ENCODE measurements at regions not wholly inside any gene's neighbourhood (a gene's known extent, or its start where the extent isn't known, plus 50 kb on each side); places are given as distances from the start of the nearest gene placed in this dataset.

DNA sequence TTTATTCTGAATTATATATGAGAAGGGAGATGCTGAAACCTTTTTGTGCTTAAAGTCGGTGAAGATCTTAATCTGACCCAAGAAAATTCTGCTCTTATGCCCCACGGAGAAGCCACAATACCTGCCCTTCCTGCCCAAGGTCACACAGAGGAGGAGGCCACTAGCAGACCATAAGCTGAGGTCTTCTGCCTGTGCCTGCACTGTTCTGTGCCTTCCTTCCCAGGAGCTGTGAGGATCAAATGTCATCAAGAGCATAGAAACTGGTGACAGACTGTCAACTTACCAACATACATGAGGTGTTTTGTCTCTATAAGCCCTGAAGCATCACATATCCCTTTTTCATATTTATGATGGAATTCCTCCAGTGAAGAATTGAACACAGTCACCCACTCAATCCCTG is 233.3 kb downstream of the C1D start:
- H3K27me3 ChIP-seq, result no peaks in the 10 kb centered on the region
- no peak overlapping the region for H3K4me3 ChIP-seq
- intact Hi-C loops (cut with DNase I), result no loop called here
- H3K36me3 ChIP-seq, result no peaks in the 10 kb centered on the region
- DNase-seq (no peak), ATAC-seq (no peak)
- no peak overlapping the region for H3K27ac ChIP-seq
- H3K9me3 ChIP-seq, result no peaks in the 10 kb centered on the region
- no peaks in the 10 kb centered on the region for H3K4me1 ChIP-seq
- WGBS, 2 donors, result 91 to 93% methylated on average over 2 of the region's 2 CpGs
- TF ChIP-seq, protein P1, sequence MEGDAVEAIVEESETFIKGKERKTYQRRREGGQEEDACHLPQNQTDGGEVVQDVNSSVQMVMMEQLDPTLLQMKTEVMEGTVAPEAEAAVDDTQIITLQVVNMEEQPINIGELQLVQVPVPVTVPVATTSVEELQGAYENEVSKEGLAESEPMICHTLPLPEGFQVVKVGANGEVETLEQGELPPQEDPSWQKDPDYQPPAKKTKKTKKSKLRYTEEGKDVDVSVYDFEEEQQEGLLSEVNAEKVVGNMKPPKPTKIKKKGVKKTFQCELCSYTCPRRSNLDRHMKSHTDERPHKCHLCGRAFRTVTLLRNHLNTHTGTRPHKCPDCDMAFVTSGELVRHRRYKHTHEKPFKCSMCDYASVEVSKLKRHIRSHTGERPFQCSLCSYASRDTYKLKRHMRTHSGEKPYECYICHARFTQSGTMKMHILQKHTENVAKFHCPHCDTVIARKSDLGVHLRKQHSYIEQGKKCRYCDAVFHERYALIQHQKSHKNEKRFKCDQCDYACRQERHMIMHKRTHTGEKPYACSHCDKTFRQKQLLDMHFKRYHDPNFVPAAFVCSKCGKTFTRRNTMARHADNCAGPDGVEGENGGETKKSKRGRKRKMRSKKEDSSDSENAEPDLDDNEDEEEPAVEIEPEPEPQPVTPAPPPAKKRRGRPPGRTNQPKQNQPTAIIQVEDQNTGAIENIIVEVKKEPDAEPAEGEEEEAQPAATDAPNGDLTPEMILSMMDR (IDR thresholded peaks at IDR 0.05), result no peak

DNA sequence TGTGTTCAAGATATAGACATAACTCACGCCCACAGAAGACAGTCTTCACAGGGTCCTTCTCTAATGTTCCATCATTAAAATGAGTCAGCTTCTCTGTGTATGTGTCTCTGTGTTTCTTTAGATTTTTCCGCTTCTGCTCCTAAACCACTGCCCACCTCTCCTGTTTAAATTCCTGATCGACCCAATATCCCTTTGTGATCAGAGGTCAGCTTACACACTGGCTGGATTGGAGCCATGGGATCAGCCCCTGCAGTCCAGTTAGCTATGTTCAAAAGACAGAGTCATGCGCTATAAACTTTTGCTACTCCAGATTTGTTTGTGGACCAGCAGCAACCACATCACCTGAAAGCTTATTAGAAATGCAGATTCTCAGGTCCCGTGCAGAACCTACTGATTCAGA is 229.2 kb downstream of the C1D start:
- ATAC-seq, result no peak
- no peaks in the 10 kb centered on the region for H3K36me3 ChIP-seq
- H3K27ac ChIP-seq, result no peak overlapping the region
- intact Hi-C loops (cut with DNase I), result loop anchor here in 2 of 10 donors (10.0 kb wide), 2 partner anchors 159 to 1409 kb away; no protein-coding TSS in a partner anchor
- no peaks in the 10 kb centered on the region for H3K4me1 ChIP-seq
- TF ChIP-seq, protein P1 (IDR thresholded peaks at IDR 0.05), result no peak
- H3K9me3 ChIP-seq, result no peaks in the 10 kb centered on the region
- no peak for DNase-seq
- no peaks in the 10 kb centered on the region for H3K27me3 ChIP-seq
- H3K4me3 ChIP-seq, result no peak overlapping the region
- WGBS, 2 donors, result 85 to 88% methylated on average over 5 of the region's 5 CpGs

DNA sequence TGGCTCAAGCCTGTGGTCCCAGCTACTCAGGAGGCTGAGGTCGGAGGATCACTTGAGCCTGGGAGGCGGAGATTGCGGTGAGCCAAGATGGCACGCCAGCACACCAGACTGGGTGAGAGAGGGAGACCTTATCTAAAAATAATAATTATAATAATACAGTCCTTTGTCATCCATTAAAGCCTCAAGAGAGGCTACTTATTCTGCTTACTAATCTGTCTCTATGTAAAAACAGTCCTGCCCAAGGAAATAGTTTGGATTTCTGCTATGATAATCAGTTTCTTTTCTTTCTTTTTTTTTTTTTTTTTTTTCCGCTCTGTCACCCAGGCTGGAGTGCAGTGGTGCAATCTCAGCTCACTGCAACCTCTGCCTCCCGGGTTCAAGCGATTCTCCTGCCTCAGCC is 228.3 kb downstream of the C1D start:
- no peak overlapping the region for H3K27ac ChIP-seq
- WGBS, 2 donors, result 85 to 87% methylated on average over 7 of the region's 7 CpGs
- no peaks in the 10 kb centered on the region for H3K36me3 ChIP-seq
- no peak for ATAC-seq
- DNase-seq, result no peak
- intact Hi-C loops (cut with DNase I), result loop anchor here in 2 of 10 donors (10.0 kb wide), 2 partner anchors 160 to 1410 kb away; no protein-coding TSS in a partner anchor
- no peaks in the 10 kb centered on the region for H3K9me3 ChIP-seq
- TF ChIP-seq, protein P1 (IDR thresholded peaks at IDR 0.05), result no peak
- no peaks in the 10 kb centered on the region for H3K27me3 ChIP-seq
- H3K4me3 ChIP-seq, result no peak overlapping the region
- H3K4me1 ChIP-seq, result no peaks in the 10 kb centered on the region

DNA sequence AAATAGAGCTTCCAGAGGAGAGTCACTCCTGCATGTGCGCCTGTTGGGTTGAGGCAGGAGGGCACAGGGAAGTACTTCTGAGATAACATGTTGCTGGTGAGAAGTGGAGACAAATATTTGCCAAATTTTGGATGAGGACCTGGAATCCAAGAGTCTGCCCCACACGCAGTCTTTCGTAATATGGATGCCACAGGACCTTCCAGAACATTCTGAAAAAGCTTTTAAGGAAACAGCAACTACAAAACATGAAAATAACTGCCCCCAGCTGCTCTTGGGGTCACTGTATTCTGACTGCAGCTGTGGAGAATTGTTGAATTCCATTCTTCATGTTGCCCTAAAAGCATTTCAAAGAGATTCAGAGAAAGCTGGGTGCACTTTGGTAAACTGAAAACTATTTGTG is 227.5 kb downstream of the C1D start:
- intact Hi-C loops (cut with DNase I), result loop anchor here in 3 of 10 donors (5.0 to 10.0 kb wide), 3 partner anchors 160 to 1410 kb away; no protein-coding TSS in a partner anchor
- no peak for ATAC-seq
- WGBS, 2 donors, result 91 to 95% methylated on average over 3 of the region's 3 CpGs

More for the DNA sequence above, 227.5 kb downstream of the C1D start:
- TF ChIP-seq, protein P1 (IDR thresholded peaks at IDR 0.05), result no peak
- no peaks in the 10 kb centered on the region for H3K4me1 ChIP-seq
- no peaks in the 10 kb centered on the region for H3K9me3 ChIP-seq
- H3K27ac ChIP-seq, result no peak overlapping the region
- DNase-seq, result no peak
- H3K27me3 ChIP-seq, result no peaks in the 10 kb centered on the region
- no peak overlapping the region for H3K4me3 ChIP-seq
- no peaks in the 10 kb centered on the region for H3K36me3 ChIP-seq

Measured in heart right ventricle (tissue), 16 donors.